Progenitor cell of endocrine pancreas (in vitro differentiated cells): ENCODE measurements at regions not wholly inside any gene's neighbourhood (a gene's known extent, or its start where the extent isn't known, plus 50 kb on each side); places are given as distances from the start of the nearest gene placed in this dataset.

Experiments
- DNase-seq: peaks from one replicate; pipeline ENCODE4 v3.0.0; 2021; ENCODE audit warnings: low spot score; ENCODE audit not compliant: unreplicated experiment
- H3K27ac Mint-ChIP-seq: 2 replicates; pipeline ENCODE4 v1.8.0; 2021; ENCODE audit warnings: mild to moderate bottlenecking, moderate library complexity, mixed read lengths
- H3K27me3 Mint-ChIP-seq: 2 replicates; pipeline ENCODE4 v1.8.0; 2021; ENCODE audit warnings: mixed read lengths
- H3K36me3 Mint-ChIP-seq: 2 replicates; pipeline ENCODE4 v1.8.0; 2022; ENCODE audit warnings: mixed read lengths; ENCODE audit not compliant: insufficient read depth
- H3K4me1 Mint-ChIP-seq: 2 replicates; pipeline ENCODE4 v1.8.0; 2021; ENCODE audit warnings: low read depth, mixed read lengths
- H3K4me3 Mint-ChIP-seq: 2 replicates; pipeline ENCODE4 v1.8.0; 2021; ENCODE audit warnings: low read depth, mild to moderate bottlenecking, moderate library complexity, mixed read lengths
- H3K9me3 Mint-ChIP-seq: 2 replicates; pipeline ENCODE4 v1.8.0; 2021; ENCODE audit warnings: low read depth, mixed read lengths
- TF ChIP-seq, protein P1 (sequence below): fragments of 200-600 bp; sonication (generic); IDR thresholded peaks from one replicate; pipeline ENCODE4 v1.5.0; 2021; ENCODE audit warnings: antibody characterized with exemption, mild to moderate bottlenecking; ENCODE audit not compliant: unreplicated experiment

DNA sequence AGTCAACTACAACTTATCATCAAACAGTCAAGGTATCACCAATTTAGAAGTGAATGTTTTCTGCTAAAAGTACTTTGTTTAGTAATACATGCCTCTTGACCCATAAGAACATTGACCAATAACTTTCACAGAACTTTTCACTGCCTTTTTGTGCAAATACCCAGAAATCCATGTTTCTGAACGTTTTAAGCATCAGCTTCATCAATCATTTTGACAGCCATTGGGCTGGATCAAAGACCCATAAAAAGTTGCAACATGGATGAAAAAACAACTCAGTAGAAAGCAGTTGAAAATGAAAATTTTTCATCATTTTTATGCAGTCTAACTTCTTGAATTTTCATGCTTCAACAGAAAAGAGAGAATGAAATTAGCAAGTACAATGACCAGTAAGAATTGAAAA lies 466.7 kb downstream of the TRAM1L1 start:
- H3K27ac Mint-ChIP-seq = no peak overlapping the region
- TF ChIP-seq, protein P1, sequence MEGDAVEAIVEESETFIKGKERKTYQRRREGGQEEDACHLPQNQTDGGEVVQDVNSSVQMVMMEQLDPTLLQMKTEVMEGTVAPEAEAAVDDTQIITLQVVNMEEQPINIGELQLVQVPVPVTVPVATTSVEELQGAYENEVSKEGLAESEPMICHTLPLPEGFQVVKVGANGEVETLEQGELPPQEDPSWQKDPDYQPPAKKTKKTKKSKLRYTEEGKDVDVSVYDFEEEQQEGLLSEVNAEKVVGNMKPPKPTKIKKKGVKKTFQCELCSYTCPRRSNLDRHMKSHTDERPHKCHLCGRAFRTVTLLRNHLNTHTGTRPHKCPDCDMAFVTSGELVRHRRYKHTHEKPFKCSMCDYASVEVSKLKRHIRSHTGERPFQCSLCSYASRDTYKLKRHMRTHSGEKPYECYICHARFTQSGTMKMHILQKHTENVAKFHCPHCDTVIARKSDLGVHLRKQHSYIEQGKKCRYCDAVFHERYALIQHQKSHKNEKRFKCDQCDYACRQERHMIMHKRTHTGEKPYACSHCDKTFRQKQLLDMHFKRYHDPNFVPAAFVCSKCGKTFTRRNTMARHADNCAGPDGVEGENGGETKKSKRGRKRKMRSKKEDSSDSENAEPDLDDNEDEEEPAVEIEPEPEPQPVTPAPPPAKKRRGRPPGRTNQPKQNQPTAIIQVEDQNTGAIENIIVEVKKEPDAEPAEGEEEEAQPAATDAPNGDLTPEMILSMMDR = no peak
- no peak overlapping the region for H3K4me3 Mint-ChIP-seq
- no peaks in the 10 kb centered on the region for H3K36me3 Mint-ChIP-seq
- DNase-seq = no peak
- no peaks in the 10 kb centered on the region for H3K9me3 Mint-ChIP-seq
- H3K4me1 Mint-ChIP-seq = peaks cover 6% of the 10 kb centered on the region
- H3K27me3 Mint-ChIP-seq = no peaks in the 10 kb centered on the region

- DNase-seq = no peak
- Mint-ChIP-seq H3K27ac (no peak overlapping the region), H3K36me3 (no peaks in the 10 kb centered on the region), H3K4me1 (no peaks in the 10 kb centered on the region), H3K4me3 (no peak overlapping the region), H3K27me3 (no peaks in the 10 kb centered on the region), H3K9me3 (no peaks in the 10 kb centered on the region)
- TF ChIP-seq, protein P1 = no peak
Observed at GRCh38 chr4:116603096-116603495, 482.3 kb downstream of the TRAM1L1 start.

DNA sequence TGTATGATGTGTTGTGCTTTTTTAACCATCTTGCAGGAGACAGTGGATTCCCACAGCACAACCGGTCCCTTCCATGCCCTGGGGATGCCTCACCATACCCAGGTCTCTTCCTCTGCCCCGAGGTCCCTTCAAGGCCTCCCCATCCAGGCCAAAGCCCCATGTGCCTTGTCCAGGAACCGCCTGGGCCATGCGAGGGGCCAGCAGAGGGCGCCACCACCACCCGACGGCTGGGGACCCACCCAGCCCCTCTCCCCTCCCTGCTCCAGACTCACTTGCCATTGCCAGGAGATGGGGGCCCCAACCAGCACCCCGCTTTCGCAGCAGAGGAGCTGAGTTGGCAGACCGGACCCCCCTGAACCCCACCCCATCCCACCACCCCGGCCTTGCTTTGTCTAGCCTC lies 485.5 kb downstream of the TRAM1L1 start:
- Mint-ChIP-seq H3K27me3 (no peaks in the 10 kb centered on the region), H3K4me3 (no peak overlapping the region), H3K36me3 (no peaks in the 10 kb centered on the region), H3K9me3 (no peaks in the 10 kb centered on the region), H3K27ac (no peak overlapping the region), H3K4me1 (no peaks in the 10 kb centered on the region)
- DNase-seq = no peak
- TF ChIP-seq, protein P1 = no peak

GRCh38 chr4:116598980-116599789 lies 486.2 kb downstream of the TRAM1L1 start:
- no peak for DNase-seq
- Mint-ChIP-seq H3K27ac (no peak overlapping the region), H3K4me3 (no peak overlapping the region), H3K9me3 (no peaks in the 10 kb centered on the region), H3K4me1 (no peaks in the 10 kb centered on the region), H3K36me3 (no peaks in the 10 kb centered on the region), H3K27me3 (no peaks in the 10 kb centered on the region)
- TF ChIP-seq, protein P1 = no peak

DNA sequence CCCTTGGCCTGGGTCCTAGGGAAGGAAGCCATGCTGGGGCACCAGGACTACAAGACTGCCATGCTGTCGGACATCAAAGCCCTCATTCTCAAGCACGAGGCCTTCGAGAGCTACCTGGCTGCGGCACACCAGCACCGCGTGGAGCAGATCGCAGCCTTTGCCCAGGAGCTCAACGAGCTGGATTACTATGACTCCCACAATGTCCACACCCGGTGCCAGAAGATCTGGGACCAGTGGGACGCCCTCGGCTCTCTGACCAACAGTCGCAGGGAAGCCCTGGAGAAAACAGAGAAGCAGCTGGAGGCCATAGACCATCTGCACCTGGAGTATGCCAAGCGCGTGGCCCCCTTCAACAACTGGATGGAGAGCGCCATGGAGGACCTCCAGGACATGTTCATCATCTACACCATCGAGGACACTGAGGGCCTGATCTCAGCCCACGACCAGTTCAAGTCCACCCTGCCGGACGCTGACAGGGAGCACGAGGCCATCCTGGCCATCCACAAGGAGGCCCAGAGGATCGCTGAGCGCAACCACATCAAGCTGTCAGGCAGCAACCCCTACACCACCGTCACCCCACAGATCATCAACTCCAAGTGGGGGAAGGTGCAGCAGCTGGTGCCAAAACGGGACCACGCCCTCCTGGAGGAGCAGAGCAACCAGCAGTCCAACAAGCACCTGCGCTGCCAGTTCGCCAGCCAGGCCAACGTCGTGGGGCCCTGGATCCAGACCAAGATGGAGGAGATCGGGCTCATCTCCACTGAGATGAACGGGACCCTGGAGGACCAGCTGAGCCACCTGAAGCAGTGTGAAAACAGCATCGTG lies 487.0 kb downstream of the TRAM1L1 start:
- no peak overlapping the region for H3K4me3 Mint-ChIP-seq
- H3K4me1 Mint-ChIP-seq = no peaks in the 10 kb centered on the region
- H3K27me3 Mint-ChIP-seq = no peaks in the 10 kb centered on the region
- no peak overlapping the region for H3K27ac Mint-ChIP-seq
- DNase-seq = no peak
- TF ChIP-seq, protein P1 = no peak
- no peaks in the 10 kb centered on the region for H3K36me3 Mint-ChIP-seq
- H3K9me3 Mint-ChIP-seq = no peaks in the 10 kb centered on the region
